ENCODE measurements at regions not wholly inside any gene's neighbourhood (a gene's known extent, or its start where the extent isn't known, plus 50 kb on each side); places are given as distances from the start of the nearest gene placed in this dataset.

DNA sequence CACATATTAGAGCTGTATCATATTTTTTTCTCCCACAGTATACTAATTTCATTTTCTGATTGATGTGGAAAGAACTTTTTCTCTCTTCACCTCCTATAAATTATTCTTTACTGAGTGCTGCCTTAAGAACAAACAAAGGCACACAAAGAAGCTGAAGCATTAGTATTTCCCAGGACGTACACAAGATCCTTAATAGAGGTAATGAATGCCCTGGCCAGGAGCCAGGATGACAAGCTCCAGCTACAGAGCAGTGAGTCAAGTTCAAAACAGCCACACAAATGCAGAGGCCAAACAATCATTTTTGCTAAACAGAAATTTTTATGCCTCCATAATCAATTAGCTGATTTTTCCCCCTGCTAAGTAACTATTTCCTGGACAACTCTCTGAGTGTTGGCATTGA is 639.6 kb downstream of the EPHA7 start:
- TF ChIP-seq CTCF (IDR thresholded peaks at IDR 0.05) (no peak), POLR2A (IDR thresholded peaks at IDR 0.05) (no peak)

All from body of pancreas (tissue), 4 donors.